Right lobe of liver (tissue), 6 donors: ENCODE measurements at regions not wholly inside any gene's neighbourhood (a gene's known extent, or its start where the extent isn't known, plus 50 kb on each side); places are given as distances from the start of the nearest gene placed in this dataset.

Source experiments
- ATAC-seq, 4 donors: fragments of 200-7000 bp; cut with Tn5 transposase; one replicate each; pipeline ENCODE4 v1.9.1; 2020; ENCODE audit warnings: mild to moderate bottlenecking in 4 of 4, moderate library complexity in 4 of 4
- DNase-seq, 3 donors: peaks; one replicate each; pipeline ENCODE4 v3.0.0-alpha.2; 2020
- H3K27ac ChIP-seq, 3 donors: fragments of 200-600 bp; one replicate each; pipeline ENCODE4 v1.8.0; 2022
- H3K27me3 ChIP-seq, 2 donors: fragments of 200-600 bp; one replicate each; pipeline ENCODE4 v1.8.0; 2022
- H3K36me3 ChIP-seq, 4 donors: fragments of 200-600 bp; sonication (generic) in 1 of 4; one replicate each; pipeline versions ENCODE4 v1.5.1 to v1.8.0; 2017 to 2022; ENCODE audit warnings: control low read depth in 1 of 4
- H3K4me1 ChIP-seq, 4 donors: fragments of 200-600 bp; sonication (generic) in 1 of 4; one replicate each; pipeline versions ENCODE4 v1.5.1 to v1.8.0; 2017 to 2022; ENCODE audit warnings: control low read depth in 1 of 4
- H3K4me3 ChIP-seq, 3 donors: fragments of 200-600 bp; one replicate each; pipeline ENCODE4 v1.8.0; 2022
- H3K9me3 ChIP-seq, 4 donors: fragments of 200-600 bp; sonication (generic) in 1 of 4; one replicate each; pipeline versions ENCODE4 v1.5.1 to v1.8.0; 2017 to 2022; ENCODE audit warnings: control low read depth in 1 of 4
- POLR2A ChIP-seq: fragments of 450-650 bp; IDR thresholded peaks from one replicate; pipeline ENCODE4 v1.6.1; 2017; ENCODE audit warnings: antibody characterized with exemption, mild to moderate bottlenecking
- WGBS: methylation state at CpG from one replicate; pipeline ENCODE4 v1.1.6; 2018; ENCODE audit warnings: low coverage, low lambda C conversion rate; ENCODE audit not compliant: insufficient coverage; ENCODE audit errors: missing lambda C conversion rate; 5-methylcytosine and 5-hydroxymethylcytosine counted together
- intact Hi-C, 2 donors: fragments of 100-400 bp; cut with DNase I; formaldehyde crosslinking; loops; one replicate each; pipeline versions ENCODE4 v1.11.2 to v1.14.1; 2022
- TF ChIP-seq, protein P1 (sequence below), 4 donors: fragments of 200-600 bp in 3 of 4; fragments of 450-650 bp in 1 of 4; IDR thresholded peaks; one replicate each; pipeline versions ENCODE4 v1.5.1 to v1.8.0; 2016 to 2022; ENCODE audit warnings: antibody characterized with exemption in 4 of 4, mild to moderate bottlenecking in 2 of 4
- donor health status: DM: no; HTN: yes; CAD: no.
- donor health status: DM: no; HTN: no; CAD: no.
- donor health status: DM: no; HTN: no; CAD: no.
- donor health status: DM: no; HTN: yes; CAD: no.
- donor health status: DM: no; HTN: yes; CAD: no.

DNA sequence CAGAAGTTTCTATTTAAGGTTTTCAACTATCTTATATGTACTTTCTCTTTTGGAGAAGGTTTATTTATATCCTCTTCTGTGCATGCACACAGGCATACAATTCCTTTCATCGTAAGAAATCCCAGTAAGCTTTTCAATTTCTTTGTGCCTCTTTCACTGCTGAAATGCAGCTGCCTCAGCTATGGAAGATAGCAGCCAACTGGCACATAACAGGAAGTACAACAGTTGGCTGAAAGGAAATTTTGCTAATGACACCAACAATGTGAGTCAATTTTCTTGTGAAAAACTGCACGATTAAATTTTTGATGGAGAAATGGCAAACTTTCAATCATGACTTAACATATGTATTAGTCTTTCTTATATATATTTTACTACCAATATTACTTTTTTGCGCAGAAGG, 74.5 kb upstream of the PAQR3 start:
- Histone ChIP-seq H3K9me3 (no peaks in the 10 kb centered on the region), H3K4me1 (no peaks in the 10 kb centered on the region), H3K27me3 (no peaks in the 10 kb centered on the region), H3K36me3 (no peaks in the 10 kb centered on the region), H3K4me3 (no peak overlapping the region), H3K27ac (no peak overlapping the region)
- intact Hi-C loops: no loop called here
- ATAC-seq: no peak
- WGBS: 52% methylated on average over 3 of the region's 3 CpGs
- TF ChIP-seq, protein P1, sequence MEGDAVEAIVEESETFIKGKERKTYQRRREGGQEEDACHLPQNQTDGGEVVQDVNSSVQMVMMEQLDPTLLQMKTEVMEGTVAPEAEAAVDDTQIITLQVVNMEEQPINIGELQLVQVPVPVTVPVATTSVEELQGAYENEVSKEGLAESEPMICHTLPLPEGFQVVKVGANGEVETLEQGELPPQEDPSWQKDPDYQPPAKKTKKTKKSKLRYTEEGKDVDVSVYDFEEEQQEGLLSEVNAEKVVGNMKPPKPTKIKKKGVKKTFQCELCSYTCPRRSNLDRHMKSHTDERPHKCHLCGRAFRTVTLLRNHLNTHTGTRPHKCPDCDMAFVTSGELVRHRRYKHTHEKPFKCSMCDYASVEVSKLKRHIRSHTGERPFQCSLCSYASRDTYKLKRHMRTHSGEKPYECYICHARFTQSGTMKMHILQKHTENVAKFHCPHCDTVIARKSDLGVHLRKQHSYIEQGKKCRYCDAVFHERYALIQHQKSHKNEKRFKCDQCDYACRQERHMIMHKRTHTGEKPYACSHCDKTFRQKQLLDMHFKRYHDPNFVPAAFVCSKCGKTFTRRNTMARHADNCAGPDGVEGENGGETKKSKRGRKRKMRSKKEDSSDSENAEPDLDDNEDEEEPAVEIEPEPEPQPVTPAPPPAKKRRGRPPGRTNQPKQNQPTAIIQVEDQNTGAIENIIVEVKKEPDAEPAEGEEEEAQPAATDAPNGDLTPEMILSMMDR (IDR thresholded peaks at IDR 0.05): no peak
- TF ChIP-seq POLR2A: no peak
- no peak for DNase-seq

DNA sequence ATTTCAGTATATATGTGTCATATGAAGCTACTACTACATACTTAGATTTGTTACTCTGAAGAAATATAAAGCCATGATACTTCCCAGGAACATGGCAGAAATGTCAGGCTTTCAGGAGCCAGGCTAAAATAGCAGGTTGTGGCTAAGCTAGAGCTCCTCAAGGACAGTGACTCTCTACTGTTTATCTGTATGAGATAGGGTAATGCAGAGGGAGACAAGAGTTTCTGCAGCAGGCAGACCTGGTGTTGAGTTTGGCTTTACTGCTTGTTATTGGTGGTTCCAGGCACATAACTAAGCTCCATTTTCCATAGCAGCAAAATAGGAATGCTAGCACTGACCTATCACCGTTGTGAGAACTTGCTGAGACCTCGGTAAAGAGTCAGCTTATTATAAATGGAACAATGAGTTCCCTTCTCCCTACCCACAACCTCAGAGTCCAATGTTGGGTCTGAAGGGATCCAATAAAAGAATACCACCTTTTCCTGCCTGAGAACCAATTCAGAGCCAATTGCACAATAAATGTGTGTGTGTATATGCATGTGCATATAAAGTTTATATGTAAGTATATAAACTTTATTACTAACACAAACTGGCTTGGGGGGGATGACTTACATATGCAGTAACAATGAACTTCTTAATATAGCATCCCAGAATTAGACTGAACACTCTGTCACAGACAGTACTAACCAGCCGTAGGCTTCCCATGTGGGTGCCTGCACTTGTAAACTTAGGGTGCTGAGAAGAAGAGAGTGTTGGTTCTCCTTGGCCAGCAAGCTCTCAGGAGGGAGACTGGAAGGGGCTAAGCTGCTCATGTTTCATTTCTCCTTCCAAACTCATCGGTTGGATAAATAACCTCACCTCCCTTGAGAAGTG, 51.9 kb upstream of the PAQR3 start:
- Histone ChIP-seq H3K27ac (no peak overlapping the region), H3K4me3 (no peak overlapping the region), H3K27me3 (no peaks in the 10 kb centered on the region), H3K9me3 (no peaks in the 10 kb centered on the region), H3K36me3 (no peaks in the 10 kb centered on the region), H3K4me1 (no peaks in the 10 kb centered on the region)
- ATAC-seq (no peak), DNase-seq (no peak)
- 26% methylated on average over 4 of the region's 4 CpGs for WGBS
- TF ChIP-seq, protein P1 (IDR thresholded peaks at IDR 0.05): no peak
- TF ChIP-seq POLR2A: no peak
- intact Hi-C loops: no loop called here

DNA sequence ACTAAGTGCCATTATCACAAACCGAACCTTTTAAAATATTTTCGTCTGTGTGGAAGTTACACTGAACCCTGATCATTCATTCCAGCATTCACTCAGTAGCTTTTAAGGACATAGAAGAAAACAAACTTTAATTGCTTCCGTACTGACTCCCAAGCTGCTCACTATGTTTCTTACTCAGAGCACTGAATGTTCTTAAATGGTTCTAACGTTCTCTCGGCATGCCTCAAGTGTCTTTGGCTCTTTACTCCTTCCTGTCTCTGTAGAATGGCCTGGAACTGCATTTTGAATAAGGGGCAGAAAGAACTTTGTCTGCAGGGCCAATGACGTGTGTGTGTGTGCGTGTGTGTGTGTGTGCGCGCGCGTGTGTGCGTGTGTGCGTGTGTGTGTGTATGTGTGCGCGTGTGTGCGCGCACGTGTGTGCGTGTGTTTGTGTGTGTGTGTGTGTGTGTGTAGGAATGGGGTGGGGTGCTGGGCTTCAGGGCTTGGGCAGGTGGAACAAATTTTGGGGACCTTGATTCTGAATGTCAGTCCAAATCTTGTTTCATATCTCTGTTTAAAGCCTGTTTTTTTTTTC, 50.5 kb upstream of the PAQR3 start:
- Histone ChIP-seq H3K27ac (no peak overlapping the region), H3K36me3 (no peaks in the 10 kb centered on the region), H3K27me3 (no peaks in the 10 kb centered on the region), H3K9me3 (no peaks in the 10 kb centered on the region), H3K4me1 (no peaks in the 10 kb centered on the region), H3K4me3 (no peak overlapping the region)
- intact Hi-C loops: no loop called here
- no peak for DNase-seq
- 58% methylated on average over 19 of the region's 19 CpGs for WGBS
- no peak for TF ChIP-seq POLR2A
- TF ChIP-seq, protein P1 (IDR thresholded peaks at IDR 0.05): no peak
- ATAC-seq: no peak
